Sigmoid colon (tissue), 6 donors: ENCODE measurements at regions not wholly inside any gene's neighbourhood (a gene's known extent, or its start where the extent isn't known, plus 50 kb on each side); places are given as distances from the start of the nearest gene placed in this dataset.

Experiments
- DNase-seq: peaks from one replicate; pipeline ENCODE4 v3.0.0-alpha.2; 2019
- H3K27ac ChIP-seq, 4 donors: fragments of 200-600 bp; sonication (generic); one replicate each; pipeline ENCODE4 v1.5.1; 2016 to 2019; ENCODE audit warnings: mild to moderate bottlenecking in 1 of 4
- H3K27me3 ChIP-seq, 3 donors: fragments of 200-600 bp; sonication (generic); one replicate each; pipeline ENCODE4 v1.5.1; 2019; ENCODE audit warnings: mild to moderate bottlenecking in 1 of 3
- H3K36me3 ChIP-seq, 4 donors: fragments of 200-600 bp; sonication (generic); one replicate each; pipeline ENCODE4 v1.5.1; 2016 to 2019
- H3K4me1 ChIP-seq, 4 donors: fragments of 200-600 bp; sonication (generic); one replicate each; pipeline ENCODE4 v1.5.1; 2017 to 2019
- H3K4me3 ChIP-seq, 4 donors: fragments of 200-600 bp; sonication (generic); one replicate each; pipeline ENCODE4 v1.5.1; 2017 to 2019; ENCODE audit warnings: mild to moderate bottlenecking in 2 of 4, moderate library complexity in 1 of 4
- H3K9me3 ChIP-seq, 4 donors: fragments of 200-600 bp in 3 of 4; sonication (generic) in 3 of 4; one replicate each; pipeline versions ENCODE4 v1.5.1 to v1.6.1; 2013 to 2019
- EP300 ChIP-seq, 4 donors: sonication (generic); formaldehyde crosslinking; IDR thresholded peaks; one replicate each; pipeline ENCODE4 v1.6.1; 2017; ENCODE audit warnings: antibody characterized with exemption in 4 of 4
- POLR2A ChIP-seq, 2 donors: fragments of 450-650 bp; IDR thresholded peaks; one replicate each; pipeline ENCODE4 v1.6.1; 2016; ENCODE audit warnings: antibody characterized with exemption in 2 of 2, mild to moderate bottlenecking in 2 of 2, moderate library complexity in 2 of 2
- POLR2AphosphoS5 ChIP-seq, 4 donors: sonication (generic); formaldehyde crosslinking; IDR thresholded peaks; one replicate each; pipeline ENCODE4 v1.6.1; 2017; ENCODE audit warnings: antibody characterized with exemption in 4 of 4
- WGBS, 2 donors: extraction: QIAGEN DNeasy Blood & Tissue Kit; methylation state at CpG; one replicate each; pipeline ENCODE4 v1.1.7; 2013; 5-methylcytosine and 5-hydroxymethylcytosine counted together
- intact Hi-C: fragments of 100-400 bp; cut with DNase I; formaldehyde crosslinking; loops from one replicate; pipeline ENCODE4 v1.15.1; 2023
- TF ChIP-seq, protein P1 (sequence below), 4 experiments: fragments of 450-650 bp in 3 of 4; fragments of 200-600 bp in 1 of 4; IDR thresholded peaks; one replicate each; pipeline ENCODE4 v1.5.1; 2016 to 2019; ENCODE audit warnings: antibody characterized with exemption in 4 of 4, mild to moderate bottlenecking in 3 of 4, moderate library complexity in 2 of 4
- donor health status: healthy with polysubstance abuse.
- donor health status: healthy.

DNA sequence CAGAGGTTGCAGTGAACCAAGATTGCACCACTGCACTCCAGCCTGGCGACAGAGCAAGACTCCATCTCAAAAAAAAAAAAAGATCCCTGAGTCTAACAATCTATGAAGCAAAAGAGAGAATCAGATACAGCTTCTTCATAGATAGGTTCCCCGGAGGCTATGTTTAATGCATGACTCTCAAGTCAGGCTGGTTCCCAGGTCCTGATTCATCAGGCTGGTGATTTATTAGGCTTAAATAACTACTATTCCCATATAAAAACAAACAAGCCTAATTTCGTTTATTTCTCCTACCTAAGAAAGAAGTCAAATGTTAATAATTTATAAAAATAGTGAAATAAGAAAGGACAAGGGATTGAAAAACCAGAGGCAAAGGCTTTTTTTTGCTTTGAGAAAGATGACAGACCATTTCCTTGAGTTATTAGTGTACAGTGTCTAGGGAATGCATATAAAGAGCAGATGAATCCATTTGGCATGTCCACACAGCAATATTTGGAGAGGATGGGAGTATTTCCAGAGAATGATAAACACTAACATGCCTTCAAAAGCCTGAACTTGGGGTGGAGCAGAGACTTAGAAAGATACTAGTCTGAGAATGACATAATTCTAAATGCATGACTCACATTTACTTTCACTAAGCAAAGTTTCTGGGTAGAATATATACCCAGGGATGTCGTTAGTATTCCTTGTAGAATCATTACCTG is 115.3 kb downstream of the NREP start:
- Histone ChIP-seq H3K27ac (peak overlapping the region in 2 of 4 donors; percentile 12 to 18), H3K9me3 (peaks cover 0 to 3% (median 0%) of the 10 kb centered on the region in 4 donors), H3K4me3 (no peak overlapping the region), H3K27me3 (no peaks in the 10 kb centered on the region), H3K4me1 (peaks cover 0 to 17% (median 14%) of the 10 kb centered on the region in 4 donors), H3K36me3 (no peaks in the 10 kb centered on the region)
- TF ChIP-seq POLR2A (IDR thresholded peaks at IDR 0.05): no peak
- no peak for TF ChIP-seq EP300 (IDR thresholded peaks at IDR 0.05)
- TF ChIP-seq, protein P1, sequence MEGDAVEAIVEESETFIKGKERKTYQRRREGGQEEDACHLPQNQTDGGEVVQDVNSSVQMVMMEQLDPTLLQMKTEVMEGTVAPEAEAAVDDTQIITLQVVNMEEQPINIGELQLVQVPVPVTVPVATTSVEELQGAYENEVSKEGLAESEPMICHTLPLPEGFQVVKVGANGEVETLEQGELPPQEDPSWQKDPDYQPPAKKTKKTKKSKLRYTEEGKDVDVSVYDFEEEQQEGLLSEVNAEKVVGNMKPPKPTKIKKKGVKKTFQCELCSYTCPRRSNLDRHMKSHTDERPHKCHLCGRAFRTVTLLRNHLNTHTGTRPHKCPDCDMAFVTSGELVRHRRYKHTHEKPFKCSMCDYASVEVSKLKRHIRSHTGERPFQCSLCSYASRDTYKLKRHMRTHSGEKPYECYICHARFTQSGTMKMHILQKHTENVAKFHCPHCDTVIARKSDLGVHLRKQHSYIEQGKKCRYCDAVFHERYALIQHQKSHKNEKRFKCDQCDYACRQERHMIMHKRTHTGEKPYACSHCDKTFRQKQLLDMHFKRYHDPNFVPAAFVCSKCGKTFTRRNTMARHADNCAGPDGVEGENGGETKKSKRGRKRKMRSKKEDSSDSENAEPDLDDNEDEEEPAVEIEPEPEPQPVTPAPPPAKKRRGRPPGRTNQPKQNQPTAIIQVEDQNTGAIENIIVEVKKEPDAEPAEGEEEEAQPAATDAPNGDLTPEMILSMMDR (IDR thresholded peaks at IDR 0.05): no peak
- TF ChIP-seq POLR2AphosphoS5 (IDR thresholded peaks at IDR 0.05): peak in 2 of 4 donors; percentile 72 to 74
- DNase-seq: no peak
- 60 to 70% methylated on average over 4 of the region's 4 CpGs for WGBS, 2 donors
- intact Hi-C loops: no loop called here

DNA sequence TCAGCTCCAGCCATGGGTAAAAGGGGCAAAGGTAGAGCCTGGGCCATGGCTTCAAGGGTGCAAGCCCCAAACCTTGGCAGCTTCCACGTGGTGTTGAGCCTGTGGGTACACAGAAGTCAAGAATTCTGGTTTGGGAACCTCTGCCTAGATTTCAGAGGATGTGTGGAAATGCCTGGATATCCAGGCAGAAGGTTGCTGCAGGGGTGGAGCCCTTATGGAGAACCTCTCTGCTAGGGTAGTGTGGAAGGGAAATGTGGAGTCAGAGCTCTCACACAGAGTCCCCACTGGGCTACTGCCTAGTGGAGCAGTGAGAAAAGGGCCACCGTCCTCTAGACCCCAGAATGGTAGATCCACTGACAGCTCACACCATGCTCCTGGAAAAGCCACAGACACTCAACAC is 117.1 kb downstream of the NREP start:
- DNase-seq: no peak
- Histone ChIP-seq H3K4me3 (no peak overlapping the region), H3K4me1 (peaks cover 0 to 29% (median 18%) of the 10 kb centered on the region in 4 donors), H3K36me3 (no peaks in the 10 kb centered on the region), H3K9me3 (peaks cover 0 to 3% (median 0%) of the 10 kb centered on the region in 4 donors), H3K27me3 (no peaks in the 10 kb centered on the region), H3K27ac (no peak overlapping the region)
- TF ChIP-seq POLR2AphosphoS5 (IDR thresholded peaks at IDR 0.05) (no peak), EP300 (IDR thresholded peaks at IDR 0.05) (no peak), POLR2A (IDR thresholded peaks at IDR 0.05) (no peak)
- TF ChIP-seq, protein P1 (IDR thresholded peaks at IDR 0.05): no peak
- 52 to 68% methylated on average over 2 of the region's 2 CpGs for WGBS, 2 donors
- intact Hi-C loops: no loop called here

DNA sequence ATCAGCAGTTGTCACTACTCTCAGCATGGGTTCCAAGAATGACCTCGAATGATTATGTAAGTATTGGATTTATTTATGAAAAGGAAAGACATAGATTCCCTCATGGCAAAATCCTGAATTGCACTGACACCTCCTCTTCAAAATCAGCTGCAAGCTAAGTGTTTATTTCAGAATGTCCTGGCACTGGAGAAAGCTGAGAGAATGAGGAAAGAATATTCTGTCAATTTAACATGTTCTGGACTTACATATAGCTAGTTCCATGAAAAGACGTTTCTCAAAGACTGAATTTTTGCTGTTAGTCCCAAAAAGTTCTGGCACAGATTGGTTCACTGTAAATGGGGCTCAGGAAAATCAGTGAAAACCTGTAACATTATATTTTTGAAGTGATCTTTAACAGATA is 120.3 kb downstream of the NREP start:
- Histone ChIP-seq H3K36me3 (no peaks in the 10 kb centered on the region), H3K27me3 (no peaks in the 10 kb centered on the region), H3K9me3 (peaks cover 0 to 3% (median 0%) of the 10 kb centered on the region in 4 donors), H3K27ac (no peak overlapping the region), H3K4me1 (peaks cover 0 to 22% (median 12%) of the 10 kb centered on the region in 4 donors), H3K4me3 (no peak overlapping the region)
- no peak for DNase-seq
- no peak for TF ChIP-seq POLR2A (IDR thresholded peaks at IDR 0.05)
- no peak for TF ChIP-seq EP300 (IDR thresholded peaks at IDR 0.05)
- TF ChIP-seq, protein P1 (IDR thresholded peaks at IDR 0.05): no peak
- no peak for TF ChIP-seq POLR2AphosphoS5 (IDR thresholded peaks at IDR 0.05)
- intact Hi-C loops: no loop called here
- WGBS, 2 donors: 68 to 76% methylated on average over 2 of the region's 2 CpGs

DNA sequence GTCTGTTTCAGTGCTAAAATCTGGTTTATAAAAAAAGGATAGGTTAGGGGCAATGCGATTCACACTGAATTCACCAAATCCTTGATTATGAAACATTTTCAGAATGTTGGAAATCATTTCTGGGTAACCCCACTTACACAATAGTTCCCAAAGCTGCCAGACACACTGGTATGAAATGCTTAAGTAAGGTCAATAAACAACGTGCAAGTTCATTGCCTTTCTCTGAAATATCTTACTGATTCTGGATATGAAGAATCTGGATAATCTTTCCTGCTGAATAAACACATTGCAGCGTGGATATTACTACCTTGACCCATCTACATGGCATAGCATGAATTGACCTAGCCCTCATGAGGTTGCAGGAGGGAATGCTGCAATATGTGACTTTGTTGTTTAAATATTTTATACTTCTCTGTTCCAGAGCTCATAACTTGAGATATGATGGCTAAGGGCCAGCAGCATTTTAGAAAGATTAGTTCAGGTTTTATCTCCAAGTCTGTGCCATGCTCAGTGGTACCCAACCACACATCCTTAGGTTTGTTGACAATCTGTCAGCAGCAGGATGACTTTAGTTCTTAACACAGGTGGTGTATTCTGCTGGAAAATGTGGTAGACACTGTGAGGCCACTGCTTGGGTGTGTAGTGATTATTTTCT is 121.0 kb downstream of the NREP start:
- Histone ChIP-seq H3K4me1 (peaks cover 0 to 16% (median 5%) of the 10 kb centered on the region in 4 donors), H3K36me3 (no peaks in the 10 kb centered on the region), H3K4me3 (no peak overlapping the region), H3K27me3 (no peaks in the 10 kb centered on the region), H3K27ac (no peak overlapping the region), H3K9me3 (peaks cover 0 to 3% (median 0%) of the 10 kb centered on the region in 4 donors)
- 56 to 74% methylated on average over 3 of the region's 3 CpGs for WGBS, 2 donors
- DNase-seq: no peak
- intact Hi-C loops: no loop called here
- TF ChIP-seq POLR2A (IDR thresholded peaks at IDR 0.05) (no peak), EP300 (IDR thresholded peaks at IDR 0.05) (no peak), POLR2AphosphoS5 (IDR thresholded peaks at IDR 0.05) (no peak)
- TF ChIP-seq, protein P1 (IDR thresholded peaks at IDR 0.05): no peak
